ENCODE measurements at regions not wholly inside any gene's neighbourhood (a gene's known extent, or its start where the extent isn't known, plus 50 kb on each side); places are given as distances from the start of the nearest gene placed in this dataset.
A peak's percentile ranks its signal among the peaks of the same experiment; 100 is the strongest.

GRCh38 chr15:98311566-98312188 is 336.7 kb upstream of the IGF1R start:
- H3K36me3 ChIP-seq (replicated peaks; ENCODE audit: control insufficient read depth, insufficient read depth, low read length) = no peaks in the 10 kb centered on the region
- DNase-seq = peak; percentile 70
- H3K27me3 ChIP-seq (ENCODE audit: control insufficient read depth, insufficient read depth, low read length) = no peaks in the 10 kb centered on the region
- no peak overlapping the region for H3K4me3 ChIP-seq (ENCODE audit: insufficient read depth, low read depth, low read length)

DNA sequence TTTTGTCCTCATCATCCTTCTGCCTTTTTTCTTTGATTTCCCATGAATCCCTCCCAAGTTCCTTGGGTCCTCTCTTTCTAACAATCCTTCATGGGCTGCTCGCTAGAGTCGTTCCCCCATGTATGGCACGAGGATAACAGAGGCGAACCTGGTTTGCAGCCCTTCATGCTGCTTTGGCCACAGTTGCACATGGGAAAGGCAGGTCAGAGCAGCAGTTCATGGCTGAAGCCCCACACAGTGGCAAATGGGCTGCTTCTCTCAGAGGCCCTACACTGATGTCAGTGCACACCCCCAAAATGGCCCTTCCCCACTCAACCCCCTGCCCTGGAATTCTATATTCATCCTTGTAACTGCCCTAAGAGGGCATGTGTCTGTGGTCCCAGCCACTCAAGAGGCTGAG is 335.4 kb upstream of the IGF1R start:
- Histone ChIP-seq H3K4me3 (ENCODE audit: insufficient read depth, low read depth, low read length) (no peak overlapping the region), H3K27me3 (ENCODE audit: control insufficient read depth, insufficient read depth, low read length) (no peaks in the 10 kb centered on the region), H3K36me3 (replicated peaks; ENCODE audit: control insufficient read depth, insufficient read depth, low read length) (no peaks in the 10 kb centered on the region)
- no peak for DNase-seq

GRCh38 chr15:98315971-98316370 is 332.4 kb upstream of the IGF1R start:
- Histone ChIP-seq H3K36me3 (replicated peaks; ENCODE audit: control insufficient read depth, insufficient read depth, low read length) (no peaks in the 10 kb centered on the region), H3K4me3 (ENCODE audit: insufficient read depth, low read depth, low read length) (no peak overlapping the region), H3K27me3 (ENCODE audit: control insufficient read depth, insufficient read depth, low read length) (no peaks in the 10 kb centered on the region)
- no peak for DNase-seq

DNA sequence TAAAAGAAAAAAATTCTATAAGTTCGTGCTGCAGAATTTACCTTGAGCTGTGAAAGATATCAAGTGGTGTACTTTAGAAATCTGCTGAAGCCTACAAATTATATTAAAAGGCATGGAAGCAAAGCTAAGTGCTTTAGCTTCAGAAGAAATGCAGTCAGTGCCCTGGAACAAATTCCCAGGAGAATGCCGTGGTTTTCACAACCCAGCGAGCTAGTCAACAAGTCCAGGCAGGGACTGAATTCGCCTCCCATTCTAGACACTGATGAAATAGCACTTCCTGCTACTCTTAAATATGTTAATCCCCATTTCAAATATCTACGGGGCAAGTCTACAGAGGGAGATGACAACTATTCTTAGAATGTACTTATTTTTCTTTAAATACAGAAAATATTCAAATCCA is 326.4 kb upstream of the IGF1R start:
- no peak for DNase-seq
- no peaks in the 10 kb centered on the region for H3K36me3 ChIP-seq (replicated peaks; ENCODE audit: control insufficient read depth, insufficient read depth, low read length)
- H3K27me3 ChIP-seq (ENCODE audit: control insufficient read depth, insufficient read depth, low read length) = no peaks in the 10 kb centered on the region
- no peak overlapping the region for H3K4me3 ChIP-seq (ENCODE audit: insufficient read depth, low read depth, low read length)

DNA sequence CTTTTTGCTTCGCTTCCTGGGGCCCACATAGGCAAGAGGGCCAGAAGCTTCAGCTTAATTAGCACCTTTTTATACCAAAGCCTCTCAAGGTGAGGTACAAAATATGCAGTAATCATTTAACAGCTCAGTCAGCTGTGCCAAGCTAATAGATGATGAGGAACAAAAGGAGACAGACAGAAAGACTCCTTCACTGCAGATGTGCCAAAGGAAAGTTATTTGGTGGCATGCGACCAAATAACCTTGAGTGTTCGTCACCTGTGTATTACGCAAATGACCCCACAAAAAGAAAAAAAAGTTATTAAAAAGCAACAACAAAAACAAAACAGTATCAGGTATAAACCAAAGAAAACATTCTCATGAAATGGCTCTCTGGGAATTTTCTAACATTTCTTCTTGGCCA is 325.8 kb upstream of the IGF1R start:
- Histone ChIP-seq H3K36me3 (replicated peaks; ENCODE audit: control insufficient read depth, insufficient read depth, low read length) (no peaks in the 10 kb centered on the region), H3K4me3 (ENCODE audit: insufficient read depth, low read depth, low read length) (no peak overlapping the region), H3K27me3 (ENCODE audit: control insufficient read depth, insufficient read depth, low read length) (no peaks in the 10 kb centered on the region)
- DNase-seq = no peak

DNA sequence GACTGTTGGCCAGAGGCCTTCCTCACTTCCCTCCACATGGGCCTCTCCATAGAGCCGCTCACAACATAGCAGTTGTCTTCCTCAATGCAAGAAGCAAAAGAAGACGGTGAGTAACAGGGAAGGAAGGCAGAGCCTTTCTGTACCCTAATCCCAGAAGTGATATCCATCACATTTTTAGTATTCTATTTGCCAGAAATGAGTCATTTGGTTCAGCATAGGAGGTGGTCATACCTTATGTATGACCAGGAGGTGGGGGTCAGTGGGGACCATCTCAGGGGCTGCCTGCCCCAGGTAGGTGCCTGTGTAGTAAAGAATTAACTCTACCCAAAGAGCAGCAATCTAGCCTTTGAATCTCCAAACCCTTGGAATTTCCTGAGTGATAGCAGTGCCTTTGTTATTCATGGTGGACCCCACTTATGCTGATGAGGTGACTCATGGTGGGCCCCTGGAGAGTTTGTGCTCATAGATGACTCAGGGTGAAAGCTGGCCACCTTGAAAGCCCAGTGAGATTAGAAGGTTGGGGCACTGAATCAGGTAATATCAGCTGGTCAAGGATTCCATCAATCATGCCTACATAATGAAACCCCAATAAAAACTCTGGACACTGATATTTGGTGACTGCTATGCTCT is 323.9 kb upstream of the IGF1R start:
- H3K36me3 ChIP-seq (replicated peaks; ENCODE audit: control insufficient read depth, insufficient read depth, low read length) = no peaks in the 10 kb centered on the region
- no peaks in the 10 kb centered on the region for H3K27me3 ChIP-seq (ENCODE audit: control insufficient read depth, insufficient read depth, low read length)
- no peak for DNase-seq
- H3K4me3 ChIP-seq (ENCODE audit: insufficient read depth, low read depth, low read length) = no peak overlapping the region

DNA sequence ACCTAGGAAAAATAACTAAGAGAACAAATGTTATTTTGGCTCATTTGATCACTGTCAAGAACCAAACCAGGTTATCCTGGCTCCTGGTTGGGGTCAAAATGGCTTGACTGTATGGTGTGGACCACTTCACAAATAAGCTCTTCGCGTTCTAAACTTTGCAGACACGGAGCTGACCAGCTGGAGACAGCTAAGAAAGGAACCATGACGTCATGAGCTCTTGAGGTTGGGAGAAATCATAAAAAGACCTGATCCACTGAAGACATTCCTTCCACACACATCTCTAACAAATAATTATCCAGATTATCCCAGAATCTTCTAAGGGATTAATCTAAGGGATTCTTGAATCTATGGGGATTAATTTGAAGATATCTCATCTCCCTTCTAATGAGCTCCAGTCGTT is 321.5 kb upstream of the IGF1R start:
- Histone ChIP-seq H3K4me3 (ENCODE audit: insufficient read depth, low read depth, low read length) (no peak overlapping the region), H3K27me3 (ENCODE audit: control insufficient read depth, insufficient read depth, low read length) (no peaks in the 10 kb centered on the region), H3K36me3 (replicated peaks; ENCODE audit: control insufficient read depth, insufficient read depth, low read length) (no peaks in the 10 kb centered on the region)
- DNase-seq = no peak

DNA sequence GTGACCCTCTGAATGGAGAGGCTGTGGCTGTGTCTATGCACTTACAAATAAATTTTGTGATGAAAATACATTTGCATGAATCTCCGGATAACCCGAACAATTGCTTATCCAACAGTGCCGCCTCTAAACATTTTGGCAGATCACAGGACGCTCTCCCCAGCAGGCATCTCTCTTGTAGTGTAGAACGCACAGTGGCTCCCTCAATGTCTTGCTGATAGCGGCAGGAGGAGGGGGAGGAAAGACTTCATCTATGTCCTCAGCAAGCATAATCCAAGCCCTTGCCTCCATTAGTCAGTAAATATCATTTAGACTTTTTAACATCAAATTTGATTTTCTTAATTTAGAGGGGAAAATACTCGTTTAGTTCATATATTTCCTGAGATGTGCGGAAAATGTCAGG is 318.1 kb upstream of the IGF1R start:
- peak; percentile 60 for DNase-seq
- no peak overlapping the region for H3K4me3 ChIP-seq (ENCODE audit: insufficient read depth, low read depth, low read length)
- H3K27me3 ChIP-seq (ENCODE audit: control insufficient read depth, insufficient read depth, low read length) = no peaks in the 10 kb centered on the region
- no peaks in the 10 kb centered on the region for H3K36me3 ChIP-seq (replicated peaks; ENCODE audit: control insufficient read depth, insufficient read depth, low read length)

DNA sequence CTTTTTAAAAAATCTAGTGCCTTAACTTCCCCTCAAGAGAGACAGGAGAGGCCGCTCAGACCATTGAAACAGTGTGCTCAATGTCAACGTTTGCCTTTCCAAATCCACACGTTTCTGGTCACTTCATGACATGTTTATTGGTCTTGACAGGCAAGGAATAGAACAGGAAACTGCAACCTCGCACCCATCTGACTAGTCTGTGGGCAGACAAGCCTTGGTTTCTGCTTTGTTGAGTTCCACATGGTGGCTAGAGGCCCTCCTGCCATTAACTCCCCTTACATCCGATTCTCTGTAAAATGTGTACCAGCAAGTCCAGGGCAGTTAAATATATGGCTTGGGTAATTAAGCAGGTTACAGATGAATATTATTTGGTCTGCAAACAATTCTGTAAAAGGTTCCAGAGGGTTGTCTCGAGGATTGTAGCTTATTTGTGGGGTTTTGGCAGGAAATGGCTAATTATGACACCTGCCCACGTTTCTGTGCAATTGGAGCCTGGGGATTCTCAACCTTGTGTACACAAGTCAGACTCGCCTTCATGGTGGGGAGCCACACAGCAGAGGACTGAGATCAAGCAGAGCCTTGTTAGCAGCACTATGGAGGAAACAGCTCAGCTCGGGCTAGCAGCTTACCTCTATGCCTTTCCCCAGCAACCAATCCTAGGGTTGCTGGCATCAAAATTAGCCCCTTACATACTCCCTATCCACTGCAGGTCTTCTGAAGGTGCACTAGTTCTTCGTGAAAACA is 317.5 kb upstream of the IGF1R start:
- Histone ChIP-seq H3K4me3 (ENCODE audit: insufficient read depth, low read depth, low read length) (no peak overlapping the region), H3K27me3 (ENCODE audit: control insufficient read depth, insufficient read depth, low read length) (no peaks in the 10 kb centered on the region), H3K36me3 (replicated peaks; ENCODE audit: control insufficient read depth, insufficient read depth, low read length) (no peaks in the 10 kb centered on the region)
- no peak for DNase-seq

- no peak for DNase-seq
- no peak overlapping the region for H3K4me3 ChIP-seq (ENCODE audit: insufficient read depth, low read depth, low read length)
- no peaks in the 10 kb centered on the region for H3K36me3 ChIP-seq (replicated peaks; ENCODE audit: control insufficient read depth, insufficient read depth, low read length)
- no peaks in the 10 kb centered on the region for H3K27me3 ChIP-seq (ENCODE audit: control insufficient read depth, insufficient read depth, low read length)
These were observed 316.7 kb upstream of the IGF1R start for GRCh38 chr15:98331676-98332075.

DNA sequence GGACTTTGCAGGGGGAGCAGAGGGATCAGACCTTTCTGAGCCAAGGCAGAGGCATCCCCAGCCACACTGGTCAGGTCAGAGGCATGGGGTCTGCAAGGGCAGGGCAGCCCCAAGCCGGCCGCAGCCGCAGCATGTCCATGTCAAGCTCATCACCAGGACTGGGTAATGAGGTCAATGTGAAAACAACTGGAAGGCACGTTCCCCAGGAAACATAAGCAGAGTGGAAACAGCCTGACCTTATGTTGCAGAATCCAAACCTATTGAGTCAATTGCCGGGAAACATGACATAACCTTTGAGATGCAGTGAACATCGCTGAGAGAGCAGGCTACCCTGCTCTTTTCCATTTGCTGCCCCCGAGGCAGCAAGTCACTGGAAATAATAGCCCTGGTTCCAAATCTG is 315.1 kb upstream of the IGF1R start:
- Histone ChIP-seq H3K27me3 (ENCODE audit: control insufficient read depth, insufficient read depth, low read length) (no peaks in the 10 kb centered on the region), H3K4me3 (ENCODE audit: insufficient read depth, low read depth, low read length) (no peak overlapping the region)
- DNase-seq = no peak

DNA sequence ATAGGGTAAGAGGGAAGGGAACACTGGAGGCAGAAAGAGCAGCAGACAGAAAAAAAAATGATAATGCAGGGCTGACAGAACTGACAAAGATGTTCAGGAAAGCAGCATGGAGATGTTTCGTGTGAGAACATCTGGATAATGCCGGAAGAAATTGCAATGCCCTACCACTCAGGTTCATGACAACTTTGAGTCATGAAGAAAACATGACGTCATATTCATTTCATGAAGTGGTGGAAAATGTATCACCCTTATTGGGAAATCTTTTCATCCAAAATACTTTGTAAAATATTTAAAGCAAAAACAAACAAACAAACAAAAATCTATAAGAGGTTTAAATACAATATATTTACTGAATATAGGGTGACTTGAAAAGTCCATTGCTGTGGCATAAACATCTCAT is 305.4 kb upstream of the IGF1R start:
- H3K27me3 ChIP-seq (ENCODE audit: control insufficient read depth, insufficient read depth, low read length) = no peaks in the 10 kb centered on the region
- no peaks in the 10 kb centered on the region for H3K36me3 ChIP-seq (replicated peaks; ENCODE audit: control insufficient read depth, insufficient read depth, low read length)
- no peak for DNase-seq
- no peak overlapping the region for H3K4me3 ChIP-seq (ENCODE audit: insufficient read depth, low read depth, low read length)

More for the DNA sequence above, 315.1 kb upstream of the IGF1R start:
- H3K36me3 ChIP-seq (replicated peaks; ENCODE audit: control insufficient read depth, insufficient read depth, low read length) = no peaks in the 10 kb centered on the region

DNA sequence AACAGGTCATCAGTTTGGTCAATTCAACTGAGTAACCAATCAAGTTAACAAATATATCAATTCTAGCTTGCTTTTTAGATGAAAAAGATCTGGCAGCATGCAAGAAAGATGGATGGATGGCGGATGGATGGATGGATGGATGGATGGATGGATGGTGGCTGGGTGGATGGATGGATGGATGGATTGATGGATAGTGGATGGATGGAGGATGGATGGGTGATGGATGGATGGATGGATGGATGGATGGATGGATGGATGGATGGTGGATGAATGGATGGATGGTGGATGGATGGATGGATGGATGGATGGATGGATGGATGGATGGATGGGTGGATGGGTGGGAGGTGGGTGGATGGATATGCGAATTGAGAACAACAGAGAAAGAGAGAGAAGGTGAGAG is 303.7 kb upstream of the IGF1R start:
- Histone ChIP-seq H3K36me3 (replicated peaks; ENCODE audit: control insufficient read depth, insufficient read depth, low read length) (no peaks in the 10 kb centered on the region), H3K4me3 (ENCODE audit: insufficient read depth, low read depth, low read length) (no peak overlapping the region), H3K27me3 (ENCODE audit: control insufficient read depth, insufficient read depth, low read length) (no peaks in the 10 kb centered on the region)
- no peak for DNase-seq

GRCh38 chr15:98347001-98347400 is 301.3 kb upstream of the IGF1R start:
- no peaks in the 10 kb centered on the region for H3K36me3 ChIP-seq (replicated peaks; ENCODE audit: control insufficient read depth, insufficient read depth, low read length)

GRCh38 chr15:98347866-98348265 is 300.5 kb upstream of the IGF1R start:
- DNase-seq = no peak
- no peaks in the 10 kb centered on the region for H3K27me3 ChIP-seq (ENCODE audit: control insufficient read depth, insufficient read depth, low read length)
- no peak overlapping the region for H3K4me3 ChIP-seq (ENCODE audit: insufficient read depth, low read depth, low read length)
- H3K36me3 ChIP-seq (replicated peaks; ENCODE audit: control insufficient read depth, insufficient read depth, low read length) = no peaks in the 10 kb centered on the region

More at GRCh38 chr15:98347001-98347400, 301.3 kb upstream of the IGF1R start:
- DNase-seq = no peak
- H3K27me3 ChIP-seq (ENCODE audit: control insufficient read depth, insufficient read depth, low read length) = no peaks in the 10 kb centered on the region
- H3K4me3 ChIP-seq (ENCODE audit: insufficient read depth, low read depth, low read length) = no peak overlapping the region
